ENCODE measurements at regions not wholly inside any gene's neighbourhood (a gene's known extent, or its start where the extent isn't known, plus 50 kb on each side); places are given as distances from the start of the nearest gene placed in this dataset.

- no peak for DNase-seq
Measured at GRCh38 chr5:92459654-92460053, 1076.5 kb upstream of the ARRDC3 start.

DNA sequence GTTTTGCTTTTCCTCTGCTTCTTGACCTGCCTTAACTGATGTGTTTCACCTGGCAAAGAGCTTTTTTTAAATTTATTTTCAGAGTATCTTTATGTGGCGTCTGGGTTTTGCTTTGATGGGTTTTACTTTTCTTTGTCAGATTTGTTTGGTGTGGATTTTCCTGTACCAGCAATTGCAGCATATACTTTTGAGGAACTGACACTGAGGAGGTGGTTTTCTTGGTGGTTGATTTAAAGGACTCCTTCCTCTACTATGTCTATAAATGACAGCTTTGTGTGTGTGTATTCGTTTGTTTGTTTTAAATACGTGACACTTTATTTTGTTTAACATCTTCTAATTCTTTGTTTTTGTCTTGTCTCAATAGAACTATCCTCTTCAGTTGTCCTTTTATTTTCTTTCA is 1071.9 kb upstream of the ARRDC3 start:
- no peak for DNase-seq

GRCh38 chr5:92444888-92445287 is 1061.8 kb upstream of the ARRDC3 start:
- no peak for DNase-seq

DNA sequence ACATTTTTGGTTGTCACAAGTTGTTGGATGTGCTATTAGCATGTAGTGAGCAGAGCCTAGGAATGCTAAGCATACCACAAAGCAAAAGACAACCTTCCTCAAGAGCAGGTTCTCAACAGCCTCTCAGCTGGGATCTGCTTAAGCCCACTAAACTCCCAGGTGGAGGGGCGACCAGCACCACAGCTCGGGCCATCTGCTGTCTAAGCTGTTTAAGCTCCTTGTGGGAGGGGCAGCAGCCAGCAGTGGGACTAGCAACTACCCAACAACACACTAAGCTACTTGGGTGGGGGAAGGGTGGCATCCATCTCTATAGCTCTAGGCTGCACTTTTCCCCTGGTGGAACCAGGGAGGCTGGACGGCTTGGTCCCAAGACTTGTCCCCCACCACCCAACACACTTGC is 1052.7 kb upstream of the ARRDC3 start:
- DNase-seq, result no peak

GRCh38 chr5:92429646-92430045 is 1046.5 kb upstream of the ARRDC3 start:
- DNase-seq, result no peak

DNA sequence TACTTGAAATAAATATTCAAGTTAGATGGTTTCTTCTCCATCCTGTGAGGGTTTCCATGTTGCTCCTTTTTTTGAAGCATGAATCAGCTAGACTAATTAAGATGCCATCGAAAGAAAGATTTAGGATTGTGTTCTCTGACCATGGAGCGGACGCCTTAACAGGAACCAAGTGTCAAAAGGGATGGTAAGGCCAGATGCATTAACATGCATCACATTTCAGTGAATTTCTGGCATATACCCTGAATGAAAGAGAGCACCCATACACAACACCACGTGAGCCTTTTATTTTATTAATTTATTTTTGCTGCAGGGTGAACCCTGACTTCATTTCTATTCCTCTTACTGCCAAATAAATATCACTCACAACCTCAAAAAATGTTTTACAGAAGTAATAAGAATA is 1045.3 kb upstream of the ARRDC3 start:
- DNase-seq, result no peak

DNA sequence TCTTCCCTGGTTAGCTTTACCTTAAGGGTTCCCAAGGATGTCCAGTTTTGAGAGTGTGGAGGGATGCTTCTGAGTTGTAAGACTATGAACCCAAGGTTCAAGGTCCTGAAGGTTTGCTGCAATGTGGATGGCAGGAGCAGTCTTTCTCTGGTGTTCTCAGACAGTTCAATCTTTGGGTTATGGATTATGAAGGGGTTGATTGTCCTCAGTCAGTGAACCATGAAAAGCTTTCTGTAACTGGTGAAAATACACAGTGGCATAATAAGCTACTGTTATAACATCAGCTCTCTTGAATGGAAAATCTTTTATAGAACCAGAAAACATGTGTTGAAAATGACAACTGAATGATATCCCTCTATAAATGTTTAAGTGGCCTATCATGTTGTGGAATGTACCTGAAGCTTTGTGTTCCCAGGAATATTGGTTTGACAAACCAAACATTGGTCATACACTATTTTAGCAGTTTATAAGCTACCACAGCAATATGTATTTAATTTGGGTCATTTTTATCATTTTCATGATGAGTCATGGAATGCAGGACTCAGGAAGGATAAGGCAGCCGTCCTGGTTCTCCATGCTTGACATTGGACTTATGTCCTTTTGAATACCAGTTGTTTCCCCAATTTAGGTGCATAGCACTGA is 1041.8 kb upstream of the ARRDC3 start:
- DNase-seq, result no peak

- no peak for DNase-seq
Measured at GRCh38 chr5:92421942-92422341, 1038.8 kb upstream of the ARRDC3 start.

DNA sequence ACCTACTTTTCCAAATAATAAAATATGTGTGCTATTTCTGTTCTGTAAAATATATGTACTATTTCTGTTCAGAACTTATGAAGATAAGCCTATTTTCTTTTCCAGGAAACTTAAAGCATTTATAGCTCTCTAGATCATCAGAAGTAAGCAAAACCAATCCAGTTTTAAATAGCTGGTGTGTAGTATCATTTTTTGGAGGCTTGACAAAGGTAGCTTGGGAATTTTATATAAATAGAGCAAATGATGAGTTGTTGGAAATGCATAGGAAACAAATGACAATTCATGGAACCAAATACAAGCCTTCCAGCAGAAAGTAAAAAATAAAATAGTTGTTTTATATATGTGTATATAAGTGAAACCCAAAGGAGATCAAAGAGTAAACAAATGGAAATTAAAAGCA is 1038.1 kb upstream of the ARRDC3 start:
- DNase-seq, result no peak

GRCh38 chr5:92419261-92419660 is 1036.1 kb upstream of the ARRDC3 start:
- DNase-seq, result no peak

DNA sequence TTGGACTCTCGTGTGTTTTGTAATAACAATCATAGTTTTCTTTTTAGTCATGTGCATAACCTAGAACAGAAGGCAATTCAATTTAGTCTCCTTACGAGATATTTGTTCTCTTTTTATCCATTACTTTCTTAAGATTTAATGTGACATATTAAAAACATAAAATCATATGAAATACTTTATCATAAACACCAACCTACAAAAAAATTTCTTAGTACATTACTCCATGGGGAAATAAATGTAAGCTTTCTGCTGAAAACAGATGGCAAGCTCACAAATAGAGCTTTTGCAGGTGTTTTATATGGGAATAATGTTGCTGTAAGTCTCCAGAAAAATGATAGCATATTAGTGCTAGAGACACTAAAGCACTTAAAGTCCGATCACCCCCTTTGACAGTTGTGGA is 1035.2 kb upstream of the ARRDC3 start:
- DNase-seq, result no peak

- no peak for DNase-seq
Measured at GRCh38 chr5:92409134-92409533, 1026.0 kb upstream of the ARRDC3 start.

DNA sequence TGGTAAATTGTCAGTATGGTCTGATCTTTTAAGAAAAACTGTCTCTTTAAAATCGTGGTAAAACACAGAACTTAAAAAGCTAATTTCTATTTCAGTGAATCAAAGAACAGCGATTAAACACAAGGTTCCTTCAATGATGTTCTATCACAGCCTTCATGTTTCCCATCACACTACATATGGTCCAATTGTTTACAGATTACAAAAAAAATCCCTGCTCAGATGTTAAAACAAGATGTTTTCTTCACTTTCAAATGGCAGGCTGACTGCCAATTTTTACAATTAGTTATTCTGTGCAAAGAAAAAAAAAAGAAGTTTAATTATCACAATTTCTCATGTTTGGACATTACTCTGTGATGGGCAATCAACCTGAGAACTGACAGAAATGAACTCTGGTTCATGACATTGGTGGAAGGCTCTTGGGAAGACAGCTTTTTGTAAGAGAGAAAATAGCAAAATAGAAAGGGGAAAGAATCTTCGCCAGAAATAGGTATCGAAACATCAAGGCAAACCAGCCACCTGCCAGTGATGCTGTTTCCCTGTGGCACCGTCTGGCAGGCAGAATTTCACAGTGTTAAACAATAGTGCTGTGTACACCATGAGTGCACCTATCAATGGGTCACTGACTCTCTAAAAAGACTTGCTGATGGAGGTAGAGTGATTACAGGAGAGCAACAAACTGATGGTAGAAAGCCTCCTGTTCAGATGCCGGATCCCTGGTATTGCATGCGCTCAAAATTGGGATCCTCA is 1020.0 kb upstream of the ARRDC3 start:
- no peak for DNase-seq

- no peak for DNase-seq
Measured at GRCh38 chr5:92402045-92402444, 1018.9 kb upstream of the ARRDC3 start.

DNA sequence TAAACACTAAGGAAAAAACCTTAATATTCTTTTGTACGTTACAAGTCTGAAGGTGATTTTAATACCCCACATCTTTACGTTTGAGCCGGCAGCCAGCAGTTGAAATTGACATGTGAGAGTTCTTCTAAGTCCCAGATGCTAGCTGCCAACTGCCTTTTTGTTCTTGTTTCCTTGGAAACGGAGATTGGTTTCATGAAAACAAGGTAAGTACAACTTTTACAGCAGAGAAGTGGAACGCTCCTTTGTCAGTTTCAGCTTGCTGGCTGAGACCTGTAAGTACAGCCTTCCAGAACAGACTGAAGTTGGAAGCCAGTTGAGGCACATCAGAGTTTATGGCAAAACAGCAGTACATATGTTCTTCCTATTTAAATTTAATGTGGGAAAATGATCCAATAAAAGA is 1018.4 kb upstream of the ARRDC3 start:
- no peak for DNase-seq

GRCh38 chr5:92394936-92395335 is 1011.8 kb upstream of the ARRDC3 start:
- DNase-seq, result no peak

DNA sequence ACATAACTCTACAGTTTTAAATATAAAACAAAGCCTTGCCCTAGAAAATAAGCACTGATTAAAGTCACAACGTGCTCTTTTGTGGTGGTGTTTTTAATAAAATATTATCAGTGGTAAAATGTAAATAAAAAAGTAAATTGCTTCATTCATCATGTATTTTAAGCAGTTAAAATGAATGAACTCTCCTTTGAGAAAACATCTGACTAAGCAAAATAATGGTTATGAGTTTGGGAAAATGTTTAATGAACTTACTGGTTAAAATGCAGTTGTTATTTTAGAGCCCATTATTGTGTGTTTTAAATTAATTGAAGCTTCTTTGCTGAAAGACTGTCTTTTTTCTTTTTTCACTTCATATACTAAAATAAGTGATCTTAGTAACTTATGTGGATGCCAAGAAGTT is 1007.5 kb upstream of the ARRDC3 start:
- no peak for DNase-seq

DNA sequence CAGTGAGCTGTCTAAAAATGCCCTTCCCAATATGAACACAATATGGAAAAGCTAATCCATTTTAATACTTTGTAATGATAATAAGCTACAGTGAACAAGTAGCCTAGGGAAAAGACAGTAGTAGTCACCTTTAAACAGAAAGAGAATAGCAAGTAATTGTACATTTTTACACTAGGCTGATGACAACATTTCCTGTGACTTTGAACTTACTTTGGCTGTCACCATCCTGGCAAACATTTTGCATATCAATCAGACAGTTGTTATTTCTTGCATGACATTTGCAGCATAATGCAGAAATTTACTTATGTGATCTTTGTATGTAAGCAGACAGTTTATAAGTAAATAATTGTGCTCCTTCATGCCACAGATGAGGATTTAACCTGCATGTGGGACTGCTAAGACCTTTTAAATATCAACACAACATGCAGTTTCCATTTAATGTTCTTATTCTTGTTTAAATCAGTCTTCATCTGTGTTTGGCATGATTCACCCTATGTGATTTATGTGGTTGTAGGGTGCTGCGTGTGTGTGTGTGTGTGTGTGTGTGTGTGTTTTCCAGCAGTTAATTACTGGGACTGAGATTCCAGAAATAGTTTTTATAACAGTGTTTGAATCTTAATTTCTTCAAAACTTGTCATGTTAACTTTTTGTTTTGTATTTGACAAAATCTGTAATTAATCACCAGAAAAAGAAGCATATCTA is 997.1 kb upstream of the ARRDC3 start:
- DNase-seq, result no peak

- DNase-seq, result no peak
Measured at GRCh38 chr5:92378966-92379611, 996.0 kb upstream of the ARRDC3 start.

DNA sequence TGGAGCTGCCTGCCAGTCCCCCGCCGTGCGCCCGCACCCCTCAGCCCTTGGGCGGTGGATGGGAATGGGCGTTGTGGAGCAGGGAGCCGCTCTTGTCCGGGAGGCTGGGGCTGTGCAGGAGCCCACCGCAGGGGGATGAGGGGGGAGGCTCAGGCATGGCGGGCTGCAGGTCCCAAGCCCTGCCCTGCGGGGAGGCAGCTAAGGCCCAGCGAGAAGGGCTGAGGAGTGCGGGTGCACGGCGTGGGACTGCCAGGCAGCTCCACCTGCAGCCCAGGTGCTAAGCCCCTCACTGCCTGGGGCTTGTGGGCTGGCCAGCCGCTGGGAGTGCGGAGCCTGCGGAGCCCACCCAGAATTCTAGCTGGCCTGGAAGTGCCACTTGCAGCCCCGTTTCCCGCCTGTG is 991.7 kb upstream of the ARRDC3 start:
- DNase-seq, result no peak

DNA sequence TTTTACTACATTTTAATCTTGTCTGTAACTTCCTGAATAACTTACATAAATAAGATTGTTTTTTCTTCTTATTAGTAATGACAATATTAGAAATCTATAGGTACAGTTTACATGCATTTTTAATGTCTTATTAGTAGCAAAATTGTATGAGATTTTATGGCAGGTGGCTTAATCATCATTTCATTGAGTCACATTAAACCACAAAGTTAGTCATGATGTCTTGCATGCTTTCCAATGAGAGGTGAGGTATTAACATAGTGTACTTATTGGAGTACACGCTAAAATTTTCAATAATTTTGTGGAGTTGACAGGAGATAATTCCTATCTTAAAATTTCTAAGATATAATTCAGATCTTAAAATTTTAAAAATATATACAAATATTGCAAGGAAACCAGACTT is 989.6 kb upstream of the ARRDC3 start:
- no peak for DNase-seq

DNA sequence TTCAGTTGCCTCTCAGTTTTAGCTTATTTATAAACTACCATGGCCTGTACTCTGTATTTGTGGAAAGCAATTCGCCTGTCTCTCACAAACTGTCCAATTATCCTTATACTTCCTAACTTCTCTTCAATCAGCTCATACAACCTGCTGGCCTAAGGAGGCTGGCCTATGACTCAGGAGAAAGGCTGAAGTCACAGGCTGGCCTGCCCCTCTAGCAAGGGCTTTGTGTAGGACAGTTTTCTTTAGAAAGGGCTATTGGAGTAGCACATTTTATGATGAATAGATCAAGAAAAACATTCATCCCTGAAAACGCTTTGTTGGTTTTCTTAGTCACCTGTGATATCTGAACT is 988.7 kb upstream of the ARRDC3 start:
- DNase-seq, result no peak

DNA sequence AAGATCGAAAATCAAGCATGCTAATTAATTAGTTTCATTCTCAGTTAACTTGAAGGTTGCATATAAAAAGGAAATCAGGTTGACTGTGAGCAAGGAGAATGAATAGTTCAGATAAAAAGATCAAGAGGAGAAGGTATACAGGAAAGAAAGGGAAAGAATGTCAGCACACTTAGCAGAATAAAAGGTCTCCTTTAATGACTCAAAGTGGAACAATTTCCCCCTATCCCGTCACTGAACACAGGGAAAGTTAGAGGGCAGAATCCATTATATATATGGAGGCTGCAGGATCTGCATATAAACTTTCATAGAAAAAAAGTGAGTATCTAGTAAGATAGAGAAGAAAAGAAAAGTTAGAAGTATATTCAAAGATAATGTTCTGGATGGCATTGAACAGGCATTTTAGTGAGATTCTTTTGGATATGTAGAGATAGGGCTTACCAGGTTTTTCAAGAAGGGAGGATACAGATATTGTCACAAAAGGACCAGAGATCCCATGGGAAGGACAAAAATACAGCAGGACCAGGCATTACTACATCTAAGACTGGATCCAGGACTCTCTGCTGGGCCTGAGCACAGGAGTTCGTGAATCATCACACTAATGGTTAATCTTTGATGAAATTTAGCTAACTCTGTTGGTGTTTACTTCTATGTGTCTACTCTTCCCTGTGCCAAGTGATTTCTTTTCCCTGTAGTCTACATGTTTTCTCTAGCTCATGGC is 988.2 kb upstream of the ARRDC3 start:
- DNase-seq, result no peak

Measured in suppressor macrophage treated with lipopolysaccharide for 1 hour (primary cell).